Inflammatory macrophage treated with lipopolysaccharide for 4 hours (primary cell): ENCODE measurements at regions not wholly inside any gene's neighbourhood (a gene's known extent, or its start where the extent isn't known, plus 50 kb on each side); places are given as distances from the start of the nearest gene placed in this dataset.
"Not testable (repeated sequence)": the region's sequence is repeated elsewhere in the genome, so short reads cannot be mapped to it uniquely, and the experiment has no call there.

Experiments used
- DNase-seq: peaks from one replicate; pipeline ENCODE4 v3.0.0-alpha.2; 2020

DNA sequence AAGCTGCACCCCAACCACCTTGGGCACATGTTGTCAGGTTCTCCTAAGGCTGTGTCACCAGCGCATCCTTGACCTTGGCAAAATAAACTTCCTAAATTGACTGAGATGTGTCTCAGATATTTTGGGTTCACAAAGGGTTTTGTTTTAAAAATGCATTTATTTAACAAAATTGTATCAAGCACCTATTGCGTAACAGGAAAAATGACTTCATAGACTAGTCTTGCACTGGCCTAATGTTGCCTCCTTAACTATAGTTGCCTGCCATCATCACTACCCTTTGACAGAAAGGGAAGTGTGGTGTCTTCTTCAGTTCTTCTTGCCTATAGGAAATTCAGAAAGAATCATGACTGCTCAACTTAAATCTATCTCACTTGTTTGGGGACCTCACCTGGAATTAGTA lies 374.2 kb downstream of the SH2D1A start:
- peak; percentile 0 for DNase-seq

DNA sequence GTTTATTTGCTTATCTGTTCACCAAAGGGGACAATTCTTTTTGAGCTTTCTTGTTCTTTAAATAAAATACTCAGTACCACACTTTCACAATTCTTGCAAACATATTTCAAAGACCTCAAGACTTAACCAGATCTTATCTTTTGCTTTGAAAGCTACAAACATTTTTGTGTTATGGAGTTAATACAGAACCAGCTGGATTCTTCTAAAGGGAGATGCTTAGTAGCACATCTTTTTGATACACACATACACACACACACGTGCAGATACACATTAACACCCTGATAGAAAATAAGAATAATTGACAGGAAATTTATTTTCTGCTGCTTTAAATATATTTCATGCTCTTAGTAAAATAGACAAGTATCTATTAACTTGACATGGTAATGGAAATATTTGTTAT lies 379.1 kb downstream of the SH2D1A start:
- DNase-seq = no peak

DNA sequence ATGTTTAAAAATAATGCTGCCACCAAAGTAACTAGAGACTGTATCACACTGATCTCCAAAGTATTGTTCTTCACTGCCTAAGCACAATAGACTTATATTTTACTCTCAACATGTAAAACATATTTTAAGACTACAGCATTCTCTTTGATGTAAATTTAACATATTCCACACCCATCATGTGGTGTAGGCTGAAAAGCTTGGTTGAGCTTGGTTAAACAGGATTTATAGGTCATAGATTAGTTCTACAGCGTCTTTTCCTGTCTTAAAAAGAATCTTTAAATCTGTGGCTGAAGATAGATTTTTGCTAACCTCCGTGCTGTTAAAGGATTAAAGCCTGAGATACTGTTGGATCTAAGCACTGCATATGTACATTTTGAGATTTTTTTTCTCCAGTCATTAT lies 379.9 kb downstream of the SH2D1A start:
- DNase-seq = no peak

DNA sequence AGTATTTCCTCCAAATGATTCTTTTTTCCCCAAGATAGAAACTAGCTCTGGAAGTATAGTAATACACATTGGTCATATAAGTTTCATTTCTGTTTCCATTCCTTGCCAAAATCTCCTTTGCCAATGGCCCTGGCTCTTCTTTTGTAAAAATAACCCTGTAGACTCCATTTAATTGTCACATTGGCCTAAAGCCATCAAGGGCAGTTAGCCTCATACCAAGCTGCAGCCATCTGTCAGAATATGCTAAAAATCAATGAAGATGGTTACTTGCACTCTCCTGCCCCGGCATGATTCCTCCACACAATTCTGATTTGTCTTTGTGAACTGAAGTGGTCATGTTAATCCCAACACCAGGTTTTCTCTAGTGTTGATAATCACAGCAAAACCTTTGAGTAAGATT lies 380.5 kb downstream of the SH2D1A start:
- DNase-seq = no peak

DNA sequence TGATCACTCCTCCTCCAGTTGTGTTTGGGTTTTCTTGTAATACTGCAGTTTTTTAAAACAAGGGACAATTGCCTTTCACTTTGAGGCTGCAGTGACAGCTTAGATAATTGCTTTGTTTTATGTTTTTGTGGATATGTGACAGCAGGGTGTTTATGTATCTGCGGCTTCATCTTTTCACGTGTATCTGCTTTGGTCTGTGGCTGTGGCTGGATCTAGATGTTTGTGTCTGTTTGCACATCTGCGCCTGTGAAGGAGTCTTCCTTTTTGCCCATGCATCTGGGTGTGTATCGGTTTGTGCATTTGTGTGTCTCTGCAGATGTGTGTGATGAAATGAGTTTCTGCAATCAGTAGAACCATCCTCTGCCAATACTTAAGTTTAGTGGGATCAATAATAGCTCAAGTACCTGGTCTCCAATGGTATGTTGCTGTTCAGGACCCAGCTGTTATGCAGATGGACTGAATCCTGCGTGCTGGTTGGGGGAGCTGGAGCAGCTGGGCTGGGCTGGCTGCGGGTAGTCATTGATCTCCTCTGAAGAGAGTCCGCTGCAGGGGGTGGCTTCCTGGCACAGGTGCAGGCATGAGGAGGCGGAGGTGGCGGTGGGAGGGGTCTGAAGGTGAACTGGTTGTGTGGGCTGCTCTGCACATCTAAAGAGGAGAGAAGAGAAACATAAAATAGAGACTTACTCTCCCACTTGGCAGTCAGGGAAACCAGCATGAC lies 390.3 kb downstream of the SH2D1A start:
- no peak for DNase-seq

DNA sequence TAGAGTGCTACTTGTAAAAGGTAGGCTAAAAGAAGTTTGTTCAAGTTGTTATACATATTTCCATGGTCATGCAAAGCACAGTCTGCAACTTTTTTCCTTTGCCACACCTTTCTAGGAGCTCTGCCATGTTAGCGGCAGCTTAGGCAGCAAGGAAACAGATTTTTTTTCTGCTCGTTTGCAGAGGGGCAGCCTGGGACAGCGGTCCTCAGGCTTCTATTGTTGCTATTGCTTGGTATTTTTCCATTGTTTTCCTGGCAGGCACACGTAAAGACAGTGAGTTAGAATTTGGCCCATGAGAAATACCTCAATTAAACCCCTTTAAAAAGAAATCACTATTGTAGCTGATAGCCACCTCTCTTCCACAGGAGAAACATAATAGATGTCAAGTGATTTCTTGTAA lies 391.4 kb downstream of the SH2D1A start:
- DNase-seq = no peak

DNA sequence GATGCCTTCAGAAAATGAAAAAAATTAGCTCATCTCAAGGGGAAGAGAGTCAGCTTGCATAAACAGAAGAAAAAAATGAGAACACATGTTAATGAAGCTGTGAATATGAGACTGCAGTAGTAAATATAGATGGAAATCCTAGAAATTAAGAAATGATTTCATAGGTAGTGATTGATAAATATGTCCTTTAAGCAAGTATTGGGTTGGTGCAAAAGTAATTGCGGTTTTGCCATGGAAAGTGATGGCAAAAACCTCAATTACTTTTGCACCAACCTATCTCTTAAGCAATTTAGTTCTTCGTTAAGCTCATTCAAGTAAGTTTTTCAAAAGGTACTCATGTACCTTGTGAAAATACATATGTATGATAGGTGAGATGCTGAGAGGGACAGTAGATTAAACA lies 400.9 kb downstream of the SH2D1A start:
- no peak for DNase-seq

DNA sequence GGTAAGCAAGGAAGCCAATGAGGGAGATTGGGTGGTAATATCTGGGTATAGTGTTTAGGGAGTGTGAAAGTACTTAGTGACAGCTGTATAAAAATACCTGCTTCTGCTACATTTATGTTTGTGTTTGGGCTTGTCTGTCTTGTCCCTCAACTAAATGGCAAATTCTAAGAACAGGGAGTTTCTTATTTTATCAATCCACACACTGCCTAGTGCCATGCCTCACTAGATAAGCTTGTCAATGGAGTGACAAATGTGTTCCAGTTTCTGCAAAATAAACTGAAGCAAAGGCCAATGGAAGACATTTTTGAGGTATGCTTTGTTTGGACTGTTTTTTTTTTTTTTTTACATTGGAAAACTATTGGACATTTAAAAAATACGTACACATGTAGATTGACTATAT lies 418.0 kb downstream of the SH2D1A start:
- no peak for DNase-seq

DNA sequence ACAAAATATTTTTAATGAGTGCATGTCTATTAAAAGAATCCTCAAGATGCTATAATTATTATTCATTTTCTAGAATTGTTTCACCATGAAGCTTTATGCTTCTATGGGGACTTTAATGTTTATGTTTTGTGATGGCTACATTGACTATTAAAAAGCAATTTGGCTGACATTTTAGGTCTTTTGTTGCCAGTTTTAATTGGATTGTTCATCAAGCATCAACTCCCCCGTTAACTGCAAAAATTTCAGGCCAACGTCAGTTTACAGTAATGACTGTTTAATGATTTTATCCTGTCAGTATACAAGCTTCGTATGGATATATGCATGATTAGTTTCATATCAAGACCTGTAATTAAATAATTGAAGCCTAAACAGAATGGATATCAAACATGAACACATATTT lies 422.8 kb downstream of the SH2D1A start:
- no peak for DNase-seq

DNA sequence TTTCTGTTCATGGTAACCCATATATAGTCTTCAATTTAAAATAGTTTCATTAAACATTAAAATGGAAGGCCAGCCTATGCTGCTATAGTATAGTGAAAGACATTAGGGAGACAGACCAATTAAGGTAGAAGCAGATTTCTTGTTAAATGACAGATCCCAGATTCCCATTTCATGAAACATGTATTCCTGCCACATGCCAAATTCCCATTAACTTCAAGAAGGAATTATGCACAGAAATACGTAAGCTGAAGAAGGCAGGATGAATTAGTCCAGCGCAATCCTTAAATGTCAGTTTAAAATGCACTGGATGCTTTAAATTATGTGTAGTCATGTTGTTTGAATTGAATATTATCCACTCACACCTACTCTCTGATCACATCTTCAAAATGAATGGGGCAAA lies 424.9 kb downstream of the SH2D1A start:
- DNase-seq = no peak

DNA sequence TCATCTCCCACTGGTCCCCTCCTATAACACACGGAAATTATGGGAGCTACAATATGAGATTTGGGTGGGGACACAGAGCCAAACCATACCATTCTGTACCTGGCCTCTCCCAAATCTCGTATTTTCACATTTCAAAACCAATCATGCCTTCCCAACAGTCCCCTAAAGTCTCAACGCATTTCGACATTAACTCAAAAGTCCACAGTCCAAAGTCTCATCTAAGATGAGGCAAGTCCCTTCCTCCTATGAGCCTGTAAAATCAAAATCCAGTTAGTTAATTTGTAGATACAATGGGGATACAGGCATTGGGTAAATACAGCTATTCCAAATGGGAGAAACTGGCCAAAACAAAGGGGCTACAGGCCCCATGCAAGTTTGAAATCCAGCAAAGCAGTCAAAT lies 441.9 kb downstream of the SH2D1A start:
- not testable (repeated sequence) for DNase-seq

DNA sequence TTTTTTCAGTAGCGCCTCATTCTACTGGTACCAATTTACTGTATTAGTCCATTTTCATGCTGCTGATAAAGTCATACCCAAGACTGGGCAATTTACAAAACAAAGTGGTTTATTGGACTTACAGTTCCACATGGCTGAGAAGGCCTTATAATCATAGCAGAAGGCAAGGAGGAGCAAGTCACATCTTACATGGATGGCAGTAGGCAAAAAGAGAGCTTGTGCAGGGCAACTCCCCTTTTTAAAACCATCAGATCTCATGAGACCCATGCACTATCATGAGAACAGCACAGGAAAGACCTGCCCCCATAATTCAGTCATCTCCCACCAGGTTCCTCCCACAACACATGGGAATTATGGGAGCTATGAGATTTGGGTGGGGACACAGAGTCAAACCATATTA lies 443.5 kb downstream of the SH2D1A start:
- DNase-seq = not testable (repeated sequence)

DNA sequence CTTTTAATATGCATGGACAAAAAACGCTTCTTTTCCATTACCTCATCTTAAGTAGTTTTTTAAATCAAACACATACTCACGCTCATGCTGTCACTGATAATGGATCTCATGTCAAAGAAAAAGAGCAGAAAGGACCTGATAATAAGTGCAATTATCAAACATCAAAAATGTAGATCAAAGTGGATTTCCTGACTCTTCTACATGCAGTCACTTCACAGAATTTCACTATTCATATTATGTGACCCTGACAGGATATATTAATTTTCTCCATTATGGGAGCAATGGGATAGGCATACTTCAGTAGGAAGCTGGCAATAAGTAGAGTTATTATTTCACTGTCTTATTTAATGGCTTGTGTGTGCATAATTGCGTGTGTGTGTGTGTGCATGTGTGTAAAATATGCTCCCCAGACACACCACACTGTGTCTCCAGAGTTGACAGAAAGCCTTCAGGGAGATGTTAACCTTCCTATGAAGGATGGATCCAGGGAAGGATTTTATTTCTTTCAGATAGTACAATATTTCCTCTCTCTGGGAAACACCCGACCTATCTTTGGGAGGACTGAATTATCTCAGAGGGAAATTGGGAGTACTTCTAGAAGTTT lies 445.2 kb downstream of the SH2D1A start:
- DNase-seq = no peak

DNA sequence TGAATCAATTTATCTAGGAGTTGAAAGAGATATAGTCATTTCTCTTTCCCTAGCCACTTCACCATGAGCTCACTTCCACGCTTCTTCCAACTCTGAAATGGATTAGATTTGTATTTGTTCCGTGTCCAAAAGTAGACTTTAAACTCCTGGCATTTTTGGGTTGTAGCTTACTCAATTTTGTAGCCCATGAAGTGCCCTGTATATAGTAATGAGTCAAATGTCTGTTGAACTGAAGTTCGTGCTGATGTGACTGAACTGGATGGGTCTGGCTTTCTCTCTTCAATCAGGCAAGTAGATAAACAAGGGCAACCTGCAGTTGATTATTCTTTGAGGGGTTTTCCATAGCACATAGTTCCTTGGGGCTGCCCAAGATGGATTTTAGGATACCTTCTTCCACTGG lies 450.6 kb downstream of the SH2D1A start:
- DNase-seq = no peak

DNA sequence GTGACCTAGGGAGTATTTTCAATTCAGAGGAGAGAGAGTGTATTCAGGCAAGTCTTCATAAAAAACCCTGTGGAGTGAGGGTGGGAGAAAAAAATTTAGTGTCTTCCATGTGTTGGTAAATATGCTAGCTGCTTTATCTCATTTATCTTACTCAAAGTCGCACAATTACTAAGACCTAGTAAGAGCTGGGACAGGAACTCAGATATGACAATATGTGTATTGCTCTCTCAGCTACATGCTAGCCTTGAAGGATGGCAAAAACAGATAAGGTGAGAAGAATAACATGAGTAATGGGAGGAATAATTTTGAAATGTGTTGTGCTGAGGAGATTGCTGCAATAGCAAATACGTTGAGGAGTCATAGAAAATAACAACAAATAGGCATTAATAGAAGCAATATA lies 458.6 kb downstream of the SH2D1A start:
- DNase-seq = no peak

DNA sequence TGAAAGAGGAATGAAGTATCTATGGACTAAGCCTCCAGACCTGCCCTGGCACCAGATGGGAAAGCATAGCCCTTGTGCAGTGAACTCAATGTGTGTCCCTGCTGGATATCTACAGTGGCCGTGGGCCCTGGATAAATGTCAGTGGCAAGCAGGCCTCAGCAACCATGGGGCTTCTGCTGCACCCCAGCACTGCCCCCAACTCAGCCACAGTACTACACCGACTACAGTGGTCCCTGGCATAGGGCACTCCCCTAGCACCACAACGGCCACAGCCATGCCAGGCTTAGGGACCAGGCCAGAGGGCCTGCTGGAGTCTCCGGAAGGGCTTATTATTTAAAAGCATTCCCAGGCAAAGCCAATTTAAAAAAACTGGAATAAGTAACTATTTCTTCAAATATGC lies 459.1 kb downstream of the SH2D1A start:
- DNase-seq = no peak

DNA sequence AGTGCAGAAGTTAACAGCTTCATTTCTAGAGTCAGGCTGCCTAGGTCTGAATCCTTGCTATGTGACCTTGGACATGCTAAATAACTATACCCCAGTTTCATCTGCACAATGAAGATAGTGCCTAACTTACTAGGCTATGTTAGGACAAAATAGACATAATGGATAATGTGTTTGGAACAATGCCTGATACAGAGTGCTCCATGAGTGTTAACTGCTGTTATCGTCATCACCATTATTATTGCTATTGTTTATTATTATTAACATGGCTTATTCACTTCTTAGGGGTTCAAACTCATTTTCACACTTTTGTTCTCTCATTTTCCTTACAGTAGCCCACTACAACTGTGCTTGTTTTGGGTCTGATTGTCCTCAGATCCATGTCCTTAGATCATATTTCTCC lies 467.7 kb downstream of the SH2D1A start:
- no peak for DNase-seq

DNA sequence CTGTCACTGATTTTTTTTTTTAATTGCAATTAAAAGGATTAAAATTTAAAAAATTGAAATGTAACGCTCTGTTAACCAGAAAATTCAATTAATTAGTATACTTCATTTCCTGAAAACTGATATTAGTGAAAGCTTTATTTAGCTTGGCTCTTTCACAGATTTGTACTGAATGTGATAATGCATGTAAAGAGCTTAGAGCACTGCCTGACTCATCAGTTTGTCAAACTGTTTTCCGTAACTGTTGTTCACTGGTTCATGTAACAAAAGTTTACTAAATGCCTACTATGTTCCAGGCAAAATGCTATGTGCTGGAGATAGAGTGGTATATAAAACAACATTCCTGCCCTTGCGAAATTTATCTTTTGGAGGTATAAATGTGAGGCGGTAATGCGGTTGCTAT lies 471.7 kb downstream of the SH2D1A start:
- no peak for DNase-seq

DNA sequence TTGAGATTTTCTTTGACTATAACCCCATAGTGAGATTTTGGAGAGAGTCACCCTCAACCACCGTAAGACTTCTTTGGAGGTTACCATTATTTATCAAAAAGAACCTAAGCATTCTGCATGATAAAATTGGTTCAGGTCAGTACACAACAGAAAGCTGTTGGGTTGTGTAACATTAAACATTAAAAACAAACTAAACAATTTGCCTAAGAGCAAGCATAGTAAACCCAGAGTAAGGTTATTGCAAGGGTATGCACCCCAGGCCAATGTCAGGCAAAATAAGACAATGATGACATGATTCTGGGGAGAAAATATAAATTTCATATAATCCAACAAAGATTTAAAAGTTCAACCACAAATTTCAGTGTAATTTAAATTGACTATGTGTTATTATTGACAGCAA lies 472.4 kb downstream of the SH2D1A start:
- DNase-seq = no peak

DNA sequence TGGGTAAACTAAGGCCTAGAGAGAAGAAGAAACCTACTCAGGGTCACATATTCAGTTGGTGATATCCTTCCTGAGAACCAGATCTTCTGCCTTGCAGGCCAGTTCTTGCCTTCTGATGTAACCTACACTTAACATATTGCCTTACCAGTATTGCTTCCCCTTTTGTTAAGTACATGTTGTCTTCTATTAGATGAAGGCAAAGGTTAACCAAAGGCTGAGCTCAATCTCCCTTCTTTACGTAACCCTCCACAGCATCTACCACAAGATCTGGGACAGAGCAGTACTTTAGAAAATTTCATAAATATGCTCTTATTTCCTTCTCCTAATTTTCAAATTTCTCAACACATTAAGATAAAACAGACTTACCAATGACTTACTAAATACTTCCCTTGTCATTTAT lies 474.4 kb downstream of the SH2D1A start:
- no peak for DNase-seq

DNA sequence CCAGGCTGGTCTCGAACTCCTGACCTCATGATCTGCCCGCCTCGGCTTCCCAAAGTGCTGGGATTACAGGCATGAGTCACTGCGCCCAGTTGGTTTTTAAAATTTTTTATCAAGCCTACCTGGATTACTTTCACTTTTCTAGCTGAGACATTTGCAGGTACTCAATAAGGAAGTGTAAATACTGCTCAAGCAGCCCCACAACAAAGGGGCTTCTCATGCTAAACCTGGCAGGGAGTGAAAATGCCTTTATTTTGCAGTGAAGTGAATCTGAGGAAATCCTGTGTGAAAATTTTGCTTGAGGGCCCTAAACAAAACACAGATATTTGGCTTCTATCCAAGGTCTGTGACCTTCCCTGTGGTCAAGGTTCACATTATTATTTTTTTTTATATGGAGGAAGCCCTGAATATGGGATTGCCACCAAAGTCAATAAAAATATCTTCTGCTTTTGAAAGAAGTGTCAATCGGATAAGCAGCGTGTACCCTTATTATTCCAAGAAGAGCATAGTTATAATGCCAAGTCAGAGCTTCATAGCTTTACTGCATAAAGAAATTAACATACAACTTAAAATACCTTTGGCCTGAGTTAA lies 481.0 kb downstream of the SH2D1A start:
- DNase-seq = no peak

DNA sequence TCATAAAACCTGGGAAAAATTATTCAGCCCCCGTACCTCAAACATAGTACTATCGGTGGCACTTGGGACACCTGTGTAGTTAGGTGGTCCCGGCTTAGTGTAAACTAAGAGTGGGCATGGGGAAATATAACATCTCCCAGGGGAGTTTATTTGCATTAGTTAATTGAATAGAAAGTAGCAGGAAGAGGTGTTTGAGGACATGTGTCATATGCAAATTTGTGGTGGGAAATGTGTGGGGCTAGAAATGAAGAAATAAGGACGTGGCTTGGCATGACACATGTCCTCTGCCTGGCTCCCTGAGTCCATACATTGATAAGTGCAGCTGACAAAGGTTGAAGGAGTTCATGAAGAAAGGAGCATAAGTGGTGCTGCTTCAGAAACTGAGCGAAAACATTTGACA lies 483.6 kb downstream of the SH2D1A start:
- no peak for DNase-seq

DNA sequence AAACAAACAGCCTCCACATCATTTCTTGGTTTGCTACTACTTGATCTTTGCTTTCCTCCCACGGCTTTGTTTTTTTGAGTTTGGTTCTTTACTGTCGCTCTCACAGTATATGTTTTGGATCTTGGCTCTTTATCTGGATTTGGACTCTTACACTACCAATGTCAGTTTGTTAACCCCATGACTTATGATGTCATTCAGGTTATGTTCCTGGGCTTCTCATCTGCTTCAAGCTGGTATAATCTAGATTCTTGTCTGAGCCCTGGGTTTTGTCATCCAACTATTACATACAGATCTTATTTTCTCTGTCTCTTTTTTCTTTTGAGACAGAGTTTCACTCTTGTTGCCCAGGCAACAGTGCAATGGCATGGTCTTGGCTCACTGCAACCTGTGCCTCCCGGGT lies 482.9 kb upstream of the TEX13C start:
- no peak for DNase-seq

DNA sequence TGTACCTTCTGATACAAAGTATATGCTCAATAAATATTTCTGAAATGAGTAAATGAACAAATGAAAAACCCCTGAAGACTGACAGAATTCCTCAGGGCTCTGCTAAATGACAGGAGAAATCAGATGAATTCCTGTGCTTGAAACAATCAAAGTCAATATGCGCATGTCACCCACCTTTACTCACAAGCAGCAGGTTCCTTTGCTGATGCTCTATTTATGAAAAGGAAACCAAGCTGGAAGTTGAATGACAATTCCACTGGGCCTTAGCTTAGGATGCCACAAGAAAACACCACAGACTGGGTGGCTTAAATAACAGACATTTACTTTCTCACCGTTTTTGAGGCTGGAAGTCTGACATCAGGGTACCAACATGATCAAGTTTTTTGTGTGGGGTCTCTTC lies 477.5 kb upstream of the TEX13C start:
- DNase-seq = no peak

DNA sequence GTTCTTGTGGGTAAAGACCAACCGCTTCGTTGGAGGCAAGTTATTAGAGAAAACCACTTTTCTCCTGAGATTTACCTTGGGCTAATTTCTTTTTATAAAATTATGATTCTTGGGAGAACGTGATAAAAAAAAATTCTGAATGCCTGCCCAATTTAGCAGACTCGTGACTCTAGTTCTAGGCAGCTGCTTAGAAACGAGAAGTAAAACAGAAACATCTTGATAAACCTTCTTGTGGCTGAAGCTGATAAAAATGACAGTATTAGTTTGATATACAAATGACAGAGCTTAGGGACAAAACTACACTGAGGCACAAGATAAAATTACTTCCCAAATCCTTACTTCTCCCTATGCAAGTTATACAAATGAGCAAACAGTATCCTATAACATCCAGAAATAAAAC lies 458.9 kb upstream of the TEX13C start:
- no peak for DNase-seq
